ENCODE measurements at regions not wholly inside any gene's neighbourhood (a gene's known extent, or its start where the extent isn't known, plus 50 kb on each side); places are given as distances from the start of the nearest gene placed in this dataset.

DNA sequence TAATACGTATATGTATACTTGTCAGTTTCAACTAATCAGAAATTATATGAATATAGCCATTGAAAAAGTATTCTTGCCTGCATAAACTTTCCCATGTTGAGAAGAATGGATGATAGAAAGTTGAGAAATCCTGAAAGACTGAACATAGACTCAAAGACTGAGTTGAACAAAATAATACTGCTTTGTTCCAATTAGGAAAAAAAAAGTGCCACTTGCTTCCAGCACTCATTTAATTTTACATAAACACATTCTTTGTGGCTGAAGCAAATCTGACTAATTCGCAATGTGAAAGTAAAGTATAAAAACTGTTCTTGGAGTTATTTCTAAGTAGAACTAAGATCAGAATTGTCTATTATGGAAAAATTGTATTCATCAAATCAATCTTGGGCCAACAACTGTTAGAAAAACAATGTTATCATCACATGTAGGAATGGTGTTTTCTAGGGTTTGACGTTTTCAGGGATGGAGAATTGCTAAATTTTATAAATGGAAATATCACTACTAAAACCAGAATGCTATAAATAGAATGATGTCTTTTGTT is 2334.6 kb downstream of the PCDH7 start:
- TF ChIP-seq, protein P1, sequence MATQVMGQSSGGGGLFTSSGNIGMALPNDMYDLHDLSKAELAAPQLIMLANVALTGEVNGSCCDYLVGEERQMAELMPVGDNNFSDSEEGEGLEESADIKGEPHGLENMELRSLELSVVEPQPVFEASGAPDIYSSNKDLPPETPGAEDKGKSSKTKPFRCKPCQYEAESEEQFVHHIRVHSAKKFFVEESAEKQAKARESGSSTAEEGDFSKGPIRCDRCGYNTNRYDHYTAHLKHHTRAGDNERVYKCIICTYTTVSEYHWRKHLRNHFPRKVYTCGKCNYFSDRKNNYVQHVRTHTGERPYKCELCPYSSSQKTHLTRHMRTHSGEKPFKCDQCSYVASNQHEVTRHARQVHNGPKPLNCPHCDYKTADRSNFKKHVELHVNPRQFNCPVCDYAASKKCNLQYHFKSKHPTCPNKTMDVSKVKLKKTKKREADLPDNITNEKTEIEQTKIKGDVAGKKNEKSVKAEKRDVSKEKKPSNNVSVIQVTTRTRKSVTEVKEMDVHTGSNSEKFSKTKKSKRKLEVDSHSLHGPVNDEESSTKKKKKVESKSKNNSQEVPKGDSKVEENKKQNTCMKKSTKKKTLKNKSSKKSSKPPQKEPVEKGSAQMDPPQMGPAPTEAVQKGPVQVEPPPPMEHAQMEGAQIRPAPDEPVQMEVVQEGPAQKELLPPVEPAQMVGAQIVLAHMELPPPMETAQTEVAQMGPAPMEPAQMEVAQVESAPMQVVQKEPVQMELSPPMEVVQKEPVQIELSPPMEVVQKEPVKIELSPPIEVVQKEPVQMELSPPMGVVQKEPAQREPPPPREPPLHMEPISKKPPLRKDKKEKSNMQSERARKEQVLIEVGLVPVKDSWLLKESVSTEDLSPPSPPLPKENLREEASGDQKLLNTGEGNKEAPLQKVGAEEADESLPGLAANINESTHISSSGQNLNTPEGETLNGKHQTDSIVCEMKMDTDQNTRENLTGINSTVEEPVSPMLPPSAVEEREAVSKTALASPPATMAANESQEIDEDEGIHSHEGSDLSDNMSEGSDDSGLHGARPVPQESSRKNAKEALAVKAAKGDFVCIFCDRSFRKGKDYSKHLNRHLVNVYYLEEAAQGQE (IDR thresholded peaks at IDR 0.05; ENCODE audit: insufficient read depth in 1 of 2, low read depth in 2 of 2, low read length in 1 of 2) = no peak
- TF ChIP-seq SIN3A (IDR thresholded peaks at IDR 0.05; ENCODE audit: borderline replicate concordance, insufficient read depth, low read depth, low read length) (no peak), POLR2AphosphoS5 (IDR thresholded peaks at IDR 0.05; ENCODE audit: low read depth, low read length) (no peak), TCF7L2 (IDR thresholded peaks at IDR 0.05; ENCODE audit: low read depth, low read length) (no peak)
- TF ChIP-seq, protein P2, sequence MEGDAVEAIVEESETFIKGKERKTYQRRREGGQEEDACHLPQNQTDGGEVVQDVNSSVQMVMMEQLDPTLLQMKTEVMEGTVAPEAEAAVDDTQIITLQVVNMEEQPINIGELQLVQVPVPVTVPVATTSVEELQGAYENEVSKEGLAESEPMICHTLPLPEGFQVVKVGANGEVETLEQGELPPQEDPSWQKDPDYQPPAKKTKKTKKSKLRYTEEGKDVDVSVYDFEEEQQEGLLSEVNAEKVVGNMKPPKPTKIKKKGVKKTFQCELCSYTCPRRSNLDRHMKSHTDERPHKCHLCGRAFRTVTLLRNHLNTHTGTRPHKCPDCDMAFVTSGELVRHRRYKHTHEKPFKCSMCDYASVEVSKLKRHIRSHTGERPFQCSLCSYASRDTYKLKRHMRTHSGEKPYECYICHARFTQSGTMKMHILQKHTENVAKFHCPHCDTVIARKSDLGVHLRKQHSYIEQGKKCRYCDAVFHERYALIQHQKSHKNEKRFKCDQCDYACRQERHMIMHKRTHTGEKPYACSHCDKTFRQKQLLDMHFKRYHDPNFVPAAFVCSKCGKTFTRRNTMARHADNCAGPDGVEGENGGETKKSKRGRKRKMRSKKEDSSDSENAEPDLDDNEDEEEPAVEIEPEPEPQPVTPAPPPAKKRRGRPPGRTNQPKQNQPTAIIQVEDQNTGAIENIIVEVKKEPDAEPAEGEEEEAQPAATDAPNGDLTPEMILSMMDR (IDR thresholded peaks at IDR 0.05) = no peak

DNA sequence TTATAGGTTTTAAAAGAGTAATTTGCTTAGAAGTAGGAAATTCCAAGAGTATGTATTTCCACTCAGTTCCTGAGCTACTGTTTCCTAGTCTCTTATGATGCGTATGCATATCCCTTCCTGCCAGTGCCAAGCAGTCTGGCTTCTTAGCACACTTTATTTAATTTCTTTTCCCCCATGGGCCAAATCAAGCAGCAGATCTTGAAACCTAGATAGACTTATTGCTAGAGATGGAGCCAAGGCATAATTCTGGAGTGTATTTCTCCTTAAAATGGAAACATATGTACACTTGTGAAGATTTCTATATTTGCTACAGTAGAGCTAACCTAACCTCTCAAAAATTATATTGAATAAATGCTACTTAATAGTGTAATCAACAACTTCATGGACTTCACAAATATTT is 2337.6 kb downstream of the PCDH7 start:
- Histone ChIP-seq H3K27ac (ENCODE audit: low read length) (no peak overlapping the region), H3K27me3 (ENCODE audit: control insufficient read depth, insufficient read depth, low read length) (no peaks in the 10 kb centered on the region), H3K4me1 (ENCODE audit: control insufficient read depth, insufficient read depth, low read length) (no peaks in the 10 kb centered on the region), H3K4me3 (ENCODE audit: low read depth in 2 of 2, low read length in 2 of 2) (no peak overlapping the region), H3K36me3 (ENCODE audit: control insufficient read depth, insufficient read depth, low read length) (no peaks in the 10 kb centered on the region), H3K9me3 (ENCODE audit: control insufficient read depth, insufficient read depth, low read depth, low read length) (no peaks in the 10 kb centered on the region)
- ATAC-seq (no peak), DNase-seq (ENCODE audit: low read depth, low spot score) (no peak)
- in situ Hi-C loops (cut with HindIII; ENCODE audit: low pct_unique_long_range_greater_than_20kb, low sequenced_read_pairs) = no loop called here
- ChIA-PET CTCF (no interaction called here), POLR2A (no interaction called here)
- intact Hi-C loops (cut with micrococcal nuclease; ENCODE audit: unreplicated experiment) = no loop called here
- BruUV-seq (replicated peaks) = no TSS peak
- no peak for TF ChIP-seq SIN3A (IDR thresholded peaks at IDR 0.05; ENCODE audit: borderline replicate concordance, insufficient read depth, low read depth, low read length)
- TF ChIP-seq POLR2AphosphoS5 (IDR thresholded peaks at IDR 0.05; ENCODE audit: low read depth, low read length) = no peak
- TF ChIP-seq, protein P1 (IDR thresholded peaks at IDR 0.05; ENCODE audit: insufficient read depth in 1 of 2, low read depth in 2 of 2, low read length in 1 of 2) = no peak
- TF ChIP-seq, protein P2 (IDR thresholded peaks at IDR 0.05) = no peak
- TF ChIP-seq TCF7L2 (IDR thresholded peaks at IDR 0.05; ENCODE audit: low read depth, low read length) = no peak

More for the DNA sequence above, 2334.6 kb downstream of the PCDH7 start:
- H3K27ac ChIP-seq (ENCODE audit: low read length) = no peak overlapping the region
- ATAC-seq (no peak), DNase-seq (ENCODE audit: low read depth, low spot score) (no peak)
- POLR2A ChIA-PET = no interaction called here
- intact Hi-C loops (cut with micrococcal nuclease; ENCODE audit: unreplicated experiment) = no loop called here
- H3K4me3 ChIP-seq (ENCODE audit: low read depth in 2 of 2, low read length in 2 of 2) = no peak overlapping the region
- no peaks in the 10 kb centered on the region for H3K9me3 ChIP-seq (ENCODE audit: control insufficient read depth, insufficient read depth, low read depth, low read length)
- BruUV-seq (replicated peaks) = no TSS peak
- no peaks in the 10 kb centered on the region for H3K27me3 ChIP-seq (ENCODE audit: control insufficient read depth, insufficient read depth, low read length)
- CTCF ChIA-PET = no interaction called here
- H3K4me1 ChIP-seq (ENCODE audit: control insufficient read depth, insufficient read depth, low read length) = no peaks in the 10 kb centered on the region; the same call in 1 of the 2 replicates
- no peaks in the 10 kb centered on the region for H3K36me3 ChIP-seq (ENCODE audit: control insufficient read depth, insufficient read depth, low read length)
- in situ Hi-C loops (cut with HindIII; ENCODE audit: low pct_unique_long_range_greater_than_20kb, low sequenced_read_pairs) = no loop called here

All from Panc1 (cell line).